Urothelium cell line (cell line): ENCODE measurements at regions not wholly inside any gene's neighbourhood (a gene's known extent, or its start where the extent isn't known, plus 50 kb on each side); places are given as distances from the start of the nearest gene placed in this dataset.
A peak's percentile ranks its signal among the peaks of the same experiment; 100 is the strongest.

ENCODE experiments used
- DNase-seq: peaks from one replicate; pipeline ENCODE4 v3.0.0; 2011; ENCODE audit warnings: low spot score, mixed read lengths
- FAIRE-seq: peaks from 2 replicates; lab custom pipeline; 2011; peaks lifted over from hg19 to GRCh38; lab: Jason Lieb, UNC

GRCh38 chr5:3032513-3032912 is 281.0 kb upstream of the IRX2 start:
- FAIRE-seq (no peak), DNase-seq (no peak)

- FAIRE-seq, result no peak
- no peak for DNase-seq
These were observed 280.4 kb upstream of the IRX2 start for GRCh38 chr5:3031733-3032378.

- peak; percentile 44 for FAIRE-seq
- no peak for DNase-seq
These were observed 279.2 kb upstream of the IRX2 start for GRCh38 chr5:3030511-3031165.

- FAIRE-seq (no peak), DNase-seq (no peak)
These were observed 277.9 kb upstream of the IRX2 start for GRCh38 chr5:3029396-3029795.

- FAIRE-seq (no peak), DNase-seq (no peak)
These were observed 276.6 kb upstream of the IRX2 start for GRCh38 chr5:3027866-3028635.

GRCh38 chr5:3027185-3027865 is 275.8 kb upstream of the IRX2 start:
- no peak for DNase-seq
- FAIRE-seq, result no peak

DNA sequence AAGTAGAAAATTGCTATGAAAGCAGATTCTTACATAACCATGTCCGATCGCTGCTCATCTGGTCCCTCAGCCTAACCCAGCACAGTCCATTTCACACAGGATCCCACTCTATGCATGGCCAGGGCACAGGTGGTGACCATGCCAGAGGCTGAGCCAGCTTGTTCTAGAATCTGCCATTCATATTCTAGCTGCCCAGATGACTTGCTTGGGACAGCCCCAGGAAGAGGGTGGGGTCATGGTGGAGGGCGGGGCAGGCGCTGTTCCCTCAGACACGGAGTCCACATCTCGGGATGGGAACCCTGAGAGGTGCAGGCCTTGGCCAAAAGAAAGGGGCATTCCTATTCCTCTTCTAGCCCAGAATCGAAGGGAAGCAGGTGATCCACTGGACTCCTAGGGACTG is 275.2 kb upstream of the IRX2 start:
- no peak for FAIRE-seq
- no peak for DNase-seq

DNA sequence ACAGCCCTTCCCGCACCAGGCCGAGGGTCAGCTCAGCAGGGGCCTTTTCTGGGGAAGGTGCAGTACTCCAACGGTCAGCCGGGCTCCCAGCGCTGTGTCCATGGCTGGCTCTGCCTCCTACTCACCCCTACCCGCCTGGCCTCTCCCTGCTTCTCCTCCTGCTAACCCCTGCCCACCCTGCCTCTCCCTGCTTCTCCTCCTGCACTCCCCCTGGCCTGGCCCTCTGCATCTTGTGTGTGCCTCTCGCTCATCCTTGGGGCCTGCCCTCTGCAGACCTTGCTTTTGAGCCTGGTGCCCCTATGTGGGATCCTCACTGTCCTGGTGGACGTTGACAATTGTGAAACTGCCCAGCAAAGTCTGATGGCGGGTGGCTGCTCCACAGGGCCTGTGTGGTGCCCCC is 274.6 kb upstream of the IRX2 start:
- no peak for FAIRE-seq
- no peak for DNase-seq

GRCh38 chr5:3025392-3025791 is 273.9 kb upstream of the IRX2 start:
- FAIRE-seq (no peak), DNase-seq (no peak)

- FAIRE-seq (no peak), DNase-seq (no peak)
These were observed 273.5 kb upstream of the IRX2 start for GRCh38 chr5:3024976-3025375.

DNA sequence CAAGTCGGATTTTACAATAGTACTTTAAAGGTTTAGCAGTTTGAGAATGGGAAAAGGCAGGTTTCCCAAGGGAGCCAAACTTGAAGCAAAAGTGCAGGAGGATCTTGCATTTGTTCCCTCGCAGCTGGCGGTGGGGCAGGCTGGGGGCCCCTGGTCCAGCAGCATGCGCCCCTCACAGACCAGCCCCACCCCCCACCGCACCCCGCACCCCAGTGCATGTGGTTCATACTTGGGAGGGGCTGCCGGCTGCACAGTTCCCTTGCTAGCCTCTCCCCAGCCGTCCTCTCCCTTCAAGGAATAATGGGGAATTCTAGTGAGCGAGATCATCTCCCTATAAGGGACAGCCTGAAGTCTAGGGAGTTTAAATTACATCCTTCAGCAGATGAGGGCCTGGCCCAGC is 273.1 kb upstream of the IRX2 start:
- DNase-seq, result no peak

GRCh38 chr5:3024126-3024525 is 272.6 kb upstream of the IRX2 start:
- FAIRE-seq, result no peak
- DNase-seq, result no peak

More for the DNA sequence above, 273.1 kb upstream of the IRX2 start:
- no peak for FAIRE-seq

- no peak for DNase-seq
- no peak for FAIRE-seq
These were observed 272.2 kb upstream of the IRX2 start for GRCh38 chr5:3023656-3024055.

DNA sequence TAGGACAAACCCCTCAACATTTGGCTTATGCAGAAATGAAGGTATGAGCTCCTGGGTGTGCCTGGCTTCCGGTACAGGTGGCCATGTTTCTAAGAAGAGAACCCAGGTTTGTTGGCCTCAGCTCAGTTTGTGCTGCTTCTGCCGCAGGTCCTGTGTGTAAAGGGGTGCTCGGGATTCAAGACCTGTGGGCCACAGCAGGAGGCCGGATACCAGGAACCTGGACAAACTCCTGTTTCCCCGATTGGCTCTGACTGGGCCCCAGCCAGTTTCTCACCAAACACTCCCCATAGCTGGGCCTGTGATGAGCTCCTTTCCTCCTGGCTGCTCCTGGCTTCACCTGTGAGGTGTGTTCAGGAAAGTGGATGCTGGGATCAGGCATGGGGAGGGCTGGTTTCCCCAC is 271.2 kb upstream of the IRX2 start:
- FAIRE-seq (no peak), DNase-seq (no peak)

DNA sequence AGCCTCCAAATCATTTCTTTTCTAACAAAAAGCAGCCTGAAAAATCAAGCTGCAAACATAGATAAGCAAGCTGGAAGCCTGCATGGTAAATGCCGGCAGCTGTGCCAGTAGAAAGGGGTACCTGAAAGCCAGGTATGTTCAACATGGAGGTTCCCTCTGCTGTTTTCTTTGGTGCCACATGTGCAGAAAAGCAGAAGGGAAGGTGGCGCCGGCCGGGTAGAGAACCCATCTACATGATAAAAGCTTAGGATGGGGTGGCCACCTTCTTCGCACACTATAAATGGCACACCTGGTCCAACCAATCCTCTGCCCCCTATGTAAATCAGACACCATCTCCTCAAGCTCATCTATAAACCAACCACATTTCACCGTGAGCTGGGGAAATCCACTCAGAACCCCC is 268.9 kb upstream of the IRX2 start:
- FAIRE-seq, result no peak

DNA sequence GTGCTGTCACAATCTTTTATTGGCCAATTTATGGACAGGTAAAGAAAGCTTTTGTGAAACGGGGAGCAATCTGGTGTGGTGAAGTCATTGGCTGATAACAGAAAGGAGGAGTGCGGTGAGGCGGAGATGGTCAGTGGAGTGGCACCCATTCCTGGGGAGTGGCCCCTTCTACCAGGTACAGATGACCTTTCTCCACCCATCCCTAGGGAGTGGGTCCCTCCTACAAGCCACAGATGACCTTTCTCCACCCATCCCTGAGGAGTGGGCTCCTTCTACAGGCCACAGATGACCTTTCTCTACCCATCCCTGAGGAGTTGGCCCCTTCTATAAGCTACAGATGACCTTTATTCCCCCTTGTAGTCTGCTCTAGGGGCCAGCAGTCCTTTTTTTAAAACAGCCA is 267.6 kb upstream of the IRX2 start:
- FAIRE-seq (no peak), DNase-seq (no peak)

More for the DNA sequence above, 268.9 kb upstream of the IRX2 start:
- DNase-seq, result no peak

DNA sequence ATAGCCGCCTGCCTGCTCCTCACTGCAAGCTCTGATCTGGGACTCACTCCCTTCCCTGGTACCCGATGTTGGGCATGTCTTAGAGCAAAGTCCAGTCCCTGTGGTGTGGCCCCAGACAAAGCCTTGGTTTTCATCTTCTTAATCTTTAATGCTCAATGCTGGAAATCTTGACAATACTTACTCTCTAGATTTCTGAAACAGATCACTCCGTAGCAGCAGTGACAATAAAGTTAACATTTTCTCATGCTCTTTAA is 260.2 kb upstream of the IRX2 start:
- FAIRE-seq, result no peak
- no peak for DNase-seq

GRCh38 chr5:3010953-3011763 is 259.7 kb upstream of the IRX2 start:
- no peak for FAIRE-seq
- no peak for DNase-seq

DNA sequence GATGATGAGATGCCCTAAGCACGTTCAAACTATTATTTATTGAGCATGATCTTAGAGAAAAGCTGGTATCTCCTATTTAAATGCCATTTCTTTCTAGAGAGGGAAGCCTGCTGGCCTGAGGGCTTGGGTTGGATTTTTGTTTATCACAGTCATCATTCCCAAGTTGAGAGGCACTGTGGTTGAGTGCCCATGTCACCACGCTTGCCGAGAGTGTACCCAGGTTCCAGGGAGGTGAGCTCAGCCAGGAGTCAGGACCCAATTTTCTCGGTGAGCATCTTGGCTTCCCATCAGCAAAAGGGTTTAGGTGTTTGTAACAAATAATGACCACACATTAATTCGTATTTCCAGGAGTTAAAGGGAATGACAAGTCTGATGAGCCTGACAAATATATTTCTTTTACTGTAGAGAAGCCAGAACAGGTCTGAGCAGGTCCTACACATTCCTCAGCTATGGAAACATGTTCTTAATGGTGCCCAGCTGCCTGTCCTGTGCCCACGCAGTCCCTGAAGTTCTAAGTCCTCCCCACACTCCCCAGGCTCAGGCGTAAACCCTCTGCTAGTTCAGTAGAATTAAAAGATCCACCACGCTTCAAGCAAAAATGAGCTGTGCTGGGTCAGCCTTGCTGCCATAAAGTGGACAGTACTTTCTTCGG is 258.9 kb upstream of the IRX2 start:
- FAIRE-seq (no peak), DNase-seq (no peak)

GRCh38 chr5:3009605-3010004 is 258.1 kb upstream of the IRX2 start:
- no peak for DNase-seq
- FAIRE-seq, result no peak
